SK-N-MC (cell line): ENCODE measurements at regions not wholly inside any gene's neighbourhood (a gene's known extent, or its start where the extent isn't known, plus 50 kb on each side); places are given as distances from the start of the nearest gene placed in this dataset.

Experiments
- DNase-seq: peaks from one replicate; pipeline ENCODE4 v3.0.0-alpha.2; 2011; ENCODE audit warnings: low read depth, low spot score
- H3K27ac ChIP-seq: fragments of 200-600 bp; sonication (generic); 2 replicates; pipeline ENCODE4 v1.5.1; 2016; ENCODE audit warnings: mixed run types
- H3K36me3 ChIP-seq: fragments of 200-600 bp; sonication (generic); 2 replicates; pipeline ENCODE4 v1.6.1; 2017; ENCODE audit warnings: antibody characterized with exemption, low read length, mixed read lengths; ENCODE audit not compliant: insufficient read depth
- H3K4me3 ChIP-seq: fragments of 200-600 bp; sonication (generic); 2 replicates; pipeline ENCODE4 v1.5.1; 2016
- H3K9ac ChIP-seq: fragments of 200-600 bp; sonication (generic); 2 replicates; pipeline ENCODE4 v1.8.0; 2017; ENCODE audit warnings: mixed run types, mixed read lengths; ENCODE audit not compliant: insufficient read length
- H3K9me3 ChIP-seq: fragments of 200-600 bp; sonication (generic); 2 replicates; pipeline ENCODE4 v1.6.1; 2017; ENCODE audit warnings: low read depth, mild to moderate bottlenecking, antibody characterized with exemption, low read length, moderate library complexity, mixed read lengths
- EZH2 ChIP-seq: fragments of 200-600 bp; sonication (generic); IDR thresholded peaks from one replicate; pipeline ENCODE4 v1.6.1; 2017; ENCODE audit warnings: antibody characterized with exemption
- FOXP2 ChIP-seq: optimal IDR thresholded peaks from 2 replicates; pipeline ENCODE3; 2011; ENCODE audit warnings: mild to moderate bottlenecking, moderate library complexity; ENCODE audit not compliant: insufficient read depth; ENCODE audit errors: extremely low read length, control extremely low read depth
- POLR2AphosphoS5 ChIP-seq: IDR thresholded peaks from 2 replicates; pipeline ENCODE4 v1.6.1; 2012; ENCODE audit warnings: mild to moderate bottlenecking, low read depth, low read length, borderline replicate concordance

GRCh38 chr3:98966862-98967546, 65.5 kb upstream of the DCBLD2 start:
- Histone ChIP-seq H3K9ac (no peak overlapping the region), H3K36me3 (no peaks in the 10 kb centered on the region), H3K27ac (no peak overlapping the region), H3K4me3 (no peak overlapping the region), H3K9me3 (no peaks in the 10 kb centered on the region)
- DNase-seq = no peak
- TF ChIP-seq EZH2 (no peak), POLR2AphosphoS5 (no peak), FOXP2 (no peak)

GRCh38 chr3:98966434-98966833, 64.9 kb upstream of the DCBLD2 start:
- Histone ChIP-seq H3K36me3 (no peaks in the 10 kb centered on the region), H3K27ac (no peak overlapping the region), H3K9me3 (no peaks in the 10 kb centered on the region), H3K9ac (no peak overlapping the region), H3K4me3 (no peak overlapping the region)
- DNase-seq = no peak
- TF ChIP-seq FOXP2 = no peak
- no peak for TF ChIP-seq EZH2
- TF ChIP-seq POLR2AphosphoS5 = no peak

- H3K4me3 ChIP-seq = no peak overlapping the region
- no peaks in the 10 kb centered on the region for H3K36me3 ChIP-seq
- no peak for TF ChIP-seq EZH2
- TF ChIP-seq POLR2AphosphoS5 = no peak
- TF ChIP-seq FOXP2 = no peak
- no peaks in the 10 kb centered on the region for H3K9me3 ChIP-seq
- no peak for DNase-seq
- H3K9ac ChIP-seq = no peak overlapping the region
- no peak overlapping the region for H3K27ac ChIP-seq
Observed at GRCh38 chr3:98964784-98965183, 63.3 kb upstream of the DCBLD2 start.

- no peaks in the 10 kb centered on the region for H3K9me3 ChIP-seq
- no peak for DNase-seq
- no peak overlapping the region for H3K4me3 ChIP-seq
- no peak overlapping the region for H3K27ac ChIP-seq
- no peak overlapping the region for H3K9ac ChIP-seq
- TF ChIP-seq POLR2AphosphoS5 (no peak), FOXP2 (no peak), EZH2 (no peak)
- no peaks in the 10 kb centered on the region for H3K36me3 ChIP-seq
Observed at GRCh38 chr3:98963546-98963945, 62.1 kb upstream of the DCBLD2 start.

GRCh38 chr3:98962951-98963350, 61.5 kb upstream of the DCBLD2 start:
- Histone ChIP-seq H3K27ac (no peak overlapping the region), H3K4me3 (no peak overlapping the region), H3K9me3 (no peaks in the 10 kb centered on the region), H3K9ac (no peak overlapping the region), H3K36me3 (no peaks in the 10 kb centered on the region)
- DNase-seq = no peak
- TF ChIP-seq FOXP2 = no peak
- TF ChIP-seq EZH2 = no peak
- TF ChIP-seq POLR2AphosphoS5 = no peak

GRCh38 chr3:98962189-98962930, 60.9 kb upstream of the DCBLD2 start:
- no peaks in the 10 kb centered on the region for H3K9me3 ChIP-seq
- TF ChIP-seq POLR2AphosphoS5 = no peak
- TF ChIP-seq EZH2 = no peak
- no peak for TF ChIP-seq FOXP2
- DNase-seq = no peak
- H3K36me3 ChIP-seq = no peaks in the 10 kb centered on the region
- no peak overlapping the region for H3K4me3 ChIP-seq
- no peak overlapping the region for H3K27ac ChIP-seq
- H3K9ac ChIP-seq = no peak overlapping the region

GRCh38 chr3:98961161-98962155, 60.0 kb upstream of the DCBLD2 start:
- no peaks in the 10 kb centered on the region for H3K36me3 ChIP-seq
- no peak overlapping the region for H3K9ac ChIP-seq
- no peak overlapping the region for H3K4me3 ChIP-seq
- no peak for DNase-seq
- no peak for TF ChIP-seq POLR2AphosphoS5
- no peak for TF ChIP-seq EZH2
- TF ChIP-seq FOXP2 = no peak
- no peak overlapping the region for H3K27ac ChIP-seq
- H3K9me3 ChIP-seq = no peaks in the 10 kb centered on the region

GRCh38 chr3:98957681-98958080, 56.2 kb upstream of the DCBLD2 start:
- H3K4me3 ChIP-seq = no peak overlapping the region
- no peak for DNase-seq
- no peak overlapping the region for H3K9ac ChIP-seq
- TF ChIP-seq EZH2 (no peak), FOXP2 (no peak), POLR2AphosphoS5 (no peak)
- H3K27ac ChIP-seq = no peak overlapping the region
- no peaks in the 10 kb centered on the region for H3K9me3 ChIP-seq
- no peaks in the 10 kb centered on the region for H3K36me3 ChIP-seq
